SK-MEL-5 (cell line): ENCODE measurements at regions not wholly inside any gene's neighbourhood (a gene's known extent, or its start where the extent isn't known, plus 50 kb on each side); places are given as distances from the start of the nearest gene placed in this dataset.

Source experiments
- DNase-seq: peaks from one replicate; pipeline ENCODE4 v3.0.0-alpha.2; 2016; ENCODE audit warnings: low read depth, low spot score
- in situ Hi-C: cut with HindIII; loops from 2 replicates; pipeline ENCODE4 v1.10.0; 2016; ENCODE audit warnings: low sequenced_read_pairs, high pct_unique_total_duplicates, low pct_unique_long_range_greater_than_20kb

DNA sequence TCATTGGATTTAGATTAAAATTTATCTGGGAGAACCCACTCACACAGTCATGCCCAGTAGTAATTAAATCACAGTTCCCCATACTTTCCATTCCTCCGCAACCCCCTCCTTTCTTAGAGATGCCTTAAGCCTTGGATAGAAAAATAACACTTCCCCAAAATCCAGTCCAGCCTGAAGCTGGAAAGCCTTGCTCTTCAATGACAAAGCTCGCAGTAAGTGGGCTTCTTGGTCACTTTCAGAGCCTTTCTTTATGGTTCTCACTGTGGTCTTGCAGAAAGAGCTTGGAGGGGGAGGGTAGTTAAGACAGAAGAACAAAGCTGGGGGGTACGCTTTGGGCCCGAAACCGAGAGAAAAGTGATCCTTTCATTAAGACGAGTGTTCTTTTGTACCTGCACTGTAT is 802.1 kb upstream of the POU3F3 start:
- DNase-seq: no peak
- in situ Hi-C loops: no loop called here

DNA sequence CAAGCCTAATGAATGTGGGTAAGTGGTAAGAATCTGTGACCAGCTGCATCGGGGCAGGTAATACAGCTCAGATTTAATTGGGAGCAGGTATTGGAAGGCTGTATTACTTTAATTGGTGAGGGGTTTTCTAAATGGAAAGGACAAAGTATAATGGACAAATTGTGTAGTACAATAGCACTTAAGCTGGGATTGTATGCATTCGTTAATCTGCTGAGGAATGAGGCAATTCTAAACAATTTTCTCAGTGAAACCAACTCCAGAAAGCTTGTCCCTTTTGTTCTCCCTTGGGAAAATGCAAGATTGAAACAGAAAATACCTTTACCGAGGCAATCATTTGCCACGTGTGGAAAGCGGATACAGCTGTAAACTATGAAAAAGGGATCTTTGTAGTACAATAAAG is 801.6 kb upstream of the POU3F3 start:
- in situ Hi-C loops: no loop called here
- no peak for DNase-seq

DNA sequence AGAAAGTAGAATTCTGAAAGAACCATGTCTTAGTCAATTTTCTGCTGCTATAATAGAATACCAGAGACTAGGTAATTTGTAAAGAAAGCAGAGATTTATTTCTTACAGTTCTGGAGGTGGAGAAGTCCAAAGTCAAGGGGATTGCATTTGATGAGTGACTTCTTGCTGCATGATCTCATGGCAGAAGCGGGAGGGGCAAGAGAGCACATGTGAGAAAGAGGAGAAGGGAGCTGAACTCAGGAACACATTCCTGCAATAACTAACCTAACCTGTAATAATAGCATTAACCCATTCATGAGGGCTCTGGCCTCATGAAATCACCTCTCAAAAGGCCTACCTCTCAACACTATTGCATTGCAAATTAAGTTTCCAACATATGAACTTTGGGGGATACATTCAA is 797.5 kb upstream of the POU3F3 start:
- no peak for DNase-seq

DNA sequence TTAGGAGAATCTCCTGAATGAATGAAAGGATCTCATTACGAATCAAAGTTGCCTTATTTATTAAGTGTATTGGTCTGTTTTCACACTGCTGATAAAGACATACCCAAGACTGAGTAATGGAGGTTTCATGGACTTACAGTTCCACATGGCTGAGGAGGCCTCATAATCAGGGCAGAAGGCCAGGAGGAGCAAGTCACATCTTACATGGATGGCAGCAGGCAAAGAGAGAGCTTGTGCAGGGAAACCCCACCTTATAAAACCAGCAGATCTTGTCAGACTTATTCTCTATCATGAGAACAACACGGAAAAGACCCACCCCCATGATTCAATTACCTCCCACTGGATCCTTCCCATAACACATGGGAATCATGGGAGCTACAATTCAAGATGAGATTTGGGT is 785.2 kb upstream of the POU3F3 start:
- in situ Hi-C loops: no loop called here
- no peak for DNase-seq

More for the DNA sequence above, 797.5 kb upstream of the POU3F3 start:
- in situ Hi-C loops: no loop called here

DNA sequence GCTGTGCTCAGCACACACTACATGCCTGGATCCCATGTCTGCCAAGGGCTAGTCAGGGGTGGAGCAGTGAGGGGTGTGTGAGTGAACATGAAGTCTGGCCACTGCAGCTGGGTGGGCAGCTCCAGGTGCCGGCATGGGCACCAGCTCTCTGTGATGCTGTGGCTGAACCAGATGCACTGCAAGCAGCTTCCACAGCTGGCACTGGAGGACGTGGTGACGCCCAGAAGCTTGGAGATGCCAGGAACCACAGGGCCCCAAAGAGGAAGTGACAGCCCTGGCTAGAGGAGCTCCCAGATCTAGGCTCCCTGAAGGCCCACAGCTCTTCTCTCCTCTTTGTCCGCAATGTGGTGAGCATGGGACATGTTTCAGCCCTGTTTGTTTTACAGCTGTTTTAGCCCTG is 776.3 kb upstream of the POU3F3 start:
- DNase-seq: no peak
- in situ Hi-C loops: no loop called here

DNA sequence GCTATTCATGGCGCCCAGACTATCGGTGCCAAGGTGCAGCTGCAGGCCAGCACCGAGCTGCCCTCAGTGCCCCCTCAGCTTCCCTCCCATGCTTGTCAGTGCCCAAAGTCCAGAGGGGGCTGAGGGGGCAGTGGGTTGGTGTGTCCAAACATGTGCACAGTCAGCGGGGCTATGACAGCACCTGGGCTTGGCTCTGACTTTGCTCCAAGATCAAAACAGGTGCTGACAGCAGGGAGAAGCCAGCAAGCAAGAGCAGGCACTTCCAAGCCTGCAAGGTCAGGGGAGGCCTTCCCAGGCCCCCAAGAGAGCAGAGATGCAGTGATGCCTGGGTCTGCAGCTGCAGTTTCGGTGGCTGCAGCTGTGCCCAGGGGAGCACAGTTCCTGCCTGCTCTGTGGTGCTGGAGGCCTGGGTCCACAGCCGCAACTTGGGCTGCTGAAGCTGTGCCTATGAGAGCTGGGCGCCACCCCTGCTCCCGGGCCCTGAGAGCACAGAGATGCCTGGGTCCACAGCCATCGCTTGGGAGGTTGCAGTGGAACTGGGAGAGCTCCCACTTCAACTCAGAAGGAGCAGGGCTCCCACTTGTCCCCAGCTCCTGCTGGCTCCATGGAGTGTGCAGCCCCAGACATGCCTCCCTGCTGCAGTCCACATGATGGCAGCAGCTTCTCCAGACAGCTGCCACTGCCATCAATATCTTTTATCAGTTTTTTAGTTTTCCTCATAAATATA is 775.3 kb upstream of the POU3F3 start:
- in situ Hi-C loops: no loop called here

DNA sequence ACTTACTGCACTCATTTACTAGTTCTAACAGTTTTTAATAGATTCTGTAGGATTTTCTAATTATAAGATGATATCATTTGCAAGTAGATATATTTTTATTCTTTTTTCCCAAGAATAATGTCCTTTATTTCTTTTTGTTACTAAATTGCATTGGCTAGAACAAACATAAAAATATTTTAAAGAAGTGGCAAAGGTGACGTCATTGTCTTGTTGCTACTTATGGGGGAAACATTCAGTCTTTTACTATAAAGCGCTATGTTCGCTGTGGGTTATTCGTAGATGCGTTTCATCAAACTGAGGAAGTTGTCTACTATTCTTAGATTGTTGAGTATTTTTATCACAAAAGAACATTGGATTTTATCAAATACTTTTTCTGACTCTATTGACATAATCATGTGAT is 765.2 kb upstream of the POU3F3 start:
- no peak for DNase-seq
- in situ Hi-C loops: no loop called here

More for the DNA sequence above, 775.3 kb upstream of the POU3F3 start:
- peak; percentile 2 for DNase-seq

DNA sequence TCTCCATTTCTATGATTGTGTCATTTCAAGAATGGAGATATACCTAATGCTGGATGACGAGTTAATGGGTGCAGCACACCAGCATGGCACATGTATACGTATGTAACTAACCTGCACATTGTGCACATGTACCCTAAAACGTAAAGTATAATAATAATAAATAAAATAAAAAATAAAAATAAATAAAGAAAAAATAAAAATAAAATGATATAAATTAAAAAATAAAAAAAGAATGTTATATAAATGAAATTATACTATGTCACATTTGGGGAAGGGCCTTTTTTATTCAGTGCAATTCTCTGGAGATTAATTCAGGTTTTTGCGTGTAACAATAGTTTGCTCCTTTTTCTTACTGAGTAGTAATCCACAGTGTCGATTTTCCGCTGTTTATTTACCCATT is 763.5 kb upstream of the POU3F3 start:
- in situ Hi-C loops: no loop called here
- DNase-seq: no peak

DNA sequence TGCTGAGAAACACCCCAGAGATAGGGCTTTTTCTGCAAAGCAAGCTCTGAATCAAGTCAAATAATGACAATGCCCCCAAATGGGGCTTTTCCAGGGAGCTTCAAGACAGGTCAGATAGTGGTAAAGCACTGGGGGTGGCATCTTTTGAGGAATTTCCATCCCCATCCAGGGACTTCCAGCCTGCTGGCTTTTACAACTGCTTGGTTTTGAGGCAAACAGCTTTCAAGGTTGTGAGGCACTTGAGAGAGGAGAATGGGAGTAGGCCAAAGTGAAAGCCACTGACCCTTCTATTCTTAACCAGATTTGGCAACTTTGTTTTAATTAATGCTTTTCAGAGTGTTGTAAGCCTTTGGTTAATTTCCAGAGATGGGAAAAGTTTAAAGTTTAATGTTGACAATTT is 762.0 kb upstream of the POU3F3 start:
- in situ Hi-C loops: no loop called here
- no peak for DNase-seq

DNA sequence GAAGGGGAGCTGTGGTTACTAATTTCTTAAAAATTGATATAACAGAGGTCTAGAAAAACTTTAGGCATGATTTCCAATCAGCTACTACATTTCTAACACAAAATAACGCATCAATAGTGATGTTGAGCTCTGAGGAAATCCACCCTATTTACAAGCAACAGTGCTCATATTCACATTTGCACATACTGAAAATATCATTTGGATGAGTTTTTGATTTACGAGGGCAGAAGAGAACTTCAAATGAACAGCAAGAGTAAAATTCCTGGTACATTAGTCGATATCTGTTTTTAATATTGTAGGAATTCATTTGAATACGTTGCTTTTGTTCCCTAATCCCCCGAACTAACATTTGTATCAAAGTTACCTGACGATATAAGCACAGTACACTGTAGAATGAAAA is 761.0 kb upstream of the POU3F3 start:
- in situ Hi-C loops: no loop called here

DNA sequence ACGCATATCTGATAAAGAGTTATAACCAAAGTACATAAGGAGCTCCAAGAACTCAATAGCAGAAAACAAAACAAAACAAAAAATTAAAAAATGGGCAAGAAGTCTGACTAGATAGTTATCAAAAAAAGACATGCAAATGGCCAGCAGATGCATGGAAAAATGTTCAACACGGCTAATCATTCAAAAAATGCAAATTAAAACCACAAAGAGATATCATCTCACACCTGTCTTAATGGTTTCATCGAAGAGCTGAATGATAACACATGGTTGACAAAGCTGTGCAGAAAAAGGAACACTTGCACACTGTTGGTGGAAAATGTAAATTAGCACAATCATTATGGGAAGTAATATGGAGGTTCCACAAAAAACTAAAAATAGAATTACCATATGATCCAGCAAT is 751.3 kb upstream of the POU3F3 start:
- in situ Hi-C loops: no loop called here
- DNase-seq: no peak

More for the DNA sequence above, 761.0 kb upstream of the POU3F3 start:
- no peak for DNase-seq

DNA sequence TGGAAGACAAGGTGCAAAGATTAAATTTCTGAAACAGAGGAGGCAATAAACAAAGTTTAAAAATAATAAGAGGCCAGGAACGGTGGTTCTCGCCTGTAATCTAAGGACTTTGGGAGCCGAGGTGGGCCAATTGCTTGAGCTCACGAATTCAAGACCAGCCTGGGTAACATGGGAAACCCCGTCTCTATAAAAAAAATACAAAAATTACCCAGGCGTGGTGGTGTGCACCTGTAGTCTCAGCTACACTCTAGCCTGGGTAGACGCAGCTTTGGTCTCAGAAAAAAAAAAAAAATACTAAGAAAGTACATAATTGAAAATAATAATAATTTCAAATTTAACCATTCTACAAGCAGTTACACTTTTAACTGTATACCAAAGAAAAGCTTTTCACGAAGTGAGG is 744.6 kb upstream of the POU3F3 start:
- in situ Hi-C loops: no loop called here
- DNase-seq: no peak

DNA sequence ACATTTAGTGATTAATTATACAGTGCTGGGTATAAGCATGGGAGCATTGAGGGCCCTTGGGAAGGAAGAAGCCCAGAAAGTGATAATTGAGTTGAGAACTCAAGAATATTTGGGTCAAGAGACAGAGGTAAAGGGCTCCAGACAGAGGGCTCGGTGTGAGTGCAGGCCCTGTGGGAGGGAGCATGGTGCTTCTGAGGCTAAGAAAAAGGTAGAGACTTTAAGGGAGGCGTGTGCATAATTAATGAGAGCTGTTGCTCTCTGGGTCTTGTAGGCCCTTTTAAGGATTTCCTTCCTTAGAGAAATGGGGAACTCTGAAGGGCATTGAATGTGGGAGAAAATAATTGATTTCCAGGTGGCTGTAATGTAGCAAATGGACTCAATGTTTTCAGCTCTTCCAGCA is 735.0 kb upstream of the POU3F3 start:
- in situ Hi-C loops: no loop called here
- no peak for DNase-seq

DNA sequence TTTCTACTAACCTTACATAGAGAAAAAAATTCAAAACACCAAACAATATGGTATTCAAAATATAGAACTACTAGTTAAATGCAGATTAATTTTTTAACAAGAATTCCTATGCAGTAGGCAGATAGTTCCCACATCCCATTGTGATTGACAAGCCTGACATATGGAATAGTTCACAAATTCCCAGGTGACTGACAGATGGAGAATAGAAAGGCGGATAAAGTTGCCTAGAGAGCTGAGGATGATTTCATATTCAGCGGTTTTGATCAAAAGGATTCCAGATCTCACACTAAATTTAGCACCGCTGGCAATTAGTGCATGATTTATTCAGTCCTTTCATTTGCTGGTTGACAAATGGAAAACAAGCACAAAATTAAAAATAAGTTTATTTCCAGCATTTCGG is 733.7 kb upstream of the POU3F3 start:
- in situ Hi-C loops: no loop called here
- no peak for DNase-seq

DNA sequence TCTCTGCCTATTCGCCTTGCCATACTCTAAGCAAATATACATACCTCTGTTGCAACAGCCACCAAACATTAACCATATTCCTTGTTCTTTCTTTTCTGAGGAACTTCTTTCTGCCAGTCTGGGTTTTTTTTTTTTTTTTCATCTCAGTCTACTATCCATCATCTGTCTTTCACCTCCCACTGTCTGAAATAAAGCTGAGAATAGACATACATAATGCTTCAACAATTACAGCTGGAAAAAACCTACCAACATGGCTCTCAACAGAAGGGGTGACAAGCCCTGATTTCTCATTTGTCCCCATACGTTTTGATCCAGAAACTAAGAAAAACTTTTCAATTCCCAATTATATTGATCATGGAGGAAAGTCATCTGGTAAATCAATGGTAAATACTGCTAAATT is 728.8 kb upstream of the POU3F3 start:
- in situ Hi-C loops: no loop called here
- no peak for DNase-seq

DNA sequence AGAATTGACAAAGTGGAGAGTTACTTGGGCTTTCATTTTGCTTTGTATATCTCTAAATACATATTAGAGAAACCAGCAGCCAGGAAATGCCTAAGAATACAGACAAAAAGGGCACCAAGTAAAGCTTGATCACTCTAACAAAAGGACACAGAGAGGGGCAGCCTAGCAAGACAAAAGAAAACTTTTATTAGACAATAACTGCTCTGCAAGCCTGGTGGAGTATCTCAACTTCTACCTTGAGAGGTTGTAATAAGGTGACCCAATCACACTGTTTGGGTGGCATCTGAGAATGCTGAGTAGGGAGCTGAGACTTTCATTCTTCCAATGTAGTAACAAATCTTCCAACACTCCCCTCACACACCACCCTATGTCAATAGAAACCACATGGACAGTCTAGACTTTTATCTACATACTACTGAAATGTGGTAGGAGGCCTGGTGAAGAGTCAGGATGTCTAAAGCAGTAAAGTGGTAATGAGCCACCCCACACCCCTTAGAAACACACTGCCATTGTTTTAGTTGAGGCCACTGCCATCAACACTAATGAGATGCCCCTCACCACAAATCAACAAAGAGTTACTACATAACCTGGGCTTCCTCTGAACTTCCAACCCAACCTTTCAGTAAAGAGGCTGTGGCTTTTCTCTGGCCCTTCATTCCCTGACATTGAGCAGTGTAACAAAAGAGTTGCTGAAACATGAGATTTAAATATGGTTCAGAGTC is 726.7 kb upstream of the POU3F3 start:
- no peak for DNase-seq
- in situ Hi-C loops: no loop called here

DNA sequence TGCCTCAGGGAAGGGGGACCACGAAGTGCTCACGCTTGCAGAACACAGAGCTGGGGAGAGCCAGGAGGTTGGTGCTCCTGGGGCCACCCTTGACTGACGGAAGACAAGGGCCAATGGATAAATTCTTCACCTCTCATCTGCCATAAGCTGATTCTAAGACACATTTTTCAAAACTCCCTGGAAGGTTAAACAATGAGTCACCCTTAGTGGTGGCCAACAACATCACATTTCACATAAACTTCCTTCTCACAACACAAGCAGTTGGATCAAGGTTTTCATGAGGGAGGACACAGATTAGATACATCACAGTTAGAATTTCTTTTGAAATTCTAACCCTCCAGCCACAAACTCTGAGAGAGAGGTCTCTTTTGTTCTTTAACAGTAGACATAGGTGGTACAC is 713.6 kb upstream of the POU3F3 start:
- DNase-seq: no peak
- in situ Hi-C loops: no loop called here

DNA sequence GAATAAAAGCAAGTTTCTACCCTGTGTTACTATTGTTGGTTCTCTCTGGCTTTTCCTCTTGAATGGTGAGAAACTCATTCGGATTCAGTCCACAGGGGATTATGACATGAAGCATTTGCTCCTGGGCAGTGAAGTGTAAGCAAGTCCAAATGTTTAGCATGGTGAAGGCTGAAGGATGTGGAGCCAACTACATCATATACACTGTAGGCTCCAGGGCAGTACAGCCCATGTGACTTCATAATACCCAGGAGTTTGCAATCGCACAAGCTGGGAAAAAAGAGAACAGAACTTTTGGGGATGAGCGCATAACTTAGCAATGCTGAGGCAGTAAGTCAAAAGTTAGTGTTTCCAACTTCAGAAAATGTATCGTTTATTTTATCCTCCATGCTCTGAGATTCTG is 695.7 kb upstream of the POU3F3 start:
- no peak for DNase-seq
- in situ Hi-C loops: no loop called here

DNA sequence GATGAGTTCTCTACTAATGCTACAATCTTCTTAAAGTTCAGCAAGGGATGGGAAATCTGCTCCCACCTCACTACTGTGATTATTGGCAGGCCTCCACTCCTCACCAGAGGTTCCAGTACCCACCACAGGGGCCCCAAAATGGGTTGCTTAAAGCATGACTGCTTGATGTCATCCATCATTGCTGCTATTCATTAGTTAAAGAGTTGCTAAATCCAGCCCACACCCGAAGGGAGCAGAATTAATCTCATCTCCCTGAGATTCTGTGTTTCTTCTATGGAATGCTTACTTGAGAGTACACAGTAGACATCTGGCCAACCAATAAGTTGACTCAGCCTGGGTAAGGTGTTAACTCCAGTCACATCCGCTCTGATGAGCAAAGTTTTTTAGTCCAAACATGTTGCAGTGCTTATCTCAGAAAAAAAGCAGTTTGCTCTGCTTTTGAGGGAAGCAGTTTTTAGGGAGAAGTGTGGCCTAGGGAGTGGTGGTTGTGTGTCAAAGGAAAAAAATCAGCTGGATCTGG is 690.2 kb upstream of the POU3F3 start:
- DNase-seq: no peak
- in situ Hi-C loops: no loop called here
